ENCODE measurements at regions not wholly inside any gene's neighbourhood (a gene's known extent, or its start where the extent isn't known, plus 50 kb on each side); places are given as distances from the start of the nearest gene placed in this dataset.

GRCh38 chr5:96177303-96177869 lies 215.7 kb upstream of the ELL2 start:
- TF ChIP-seq POLR2A (IDR thresholded peaks at IDR 0.05) (no peak), CTCF (IDR thresholded peaks at IDR 0.05) (no peak)

Data from gastroesophageal sphincter (tissue), 3 donors.